ENCODE measurements at regions not wholly inside any gene's neighbourhood (a gene's known extent, or its start where the extent isn't known, plus 50 kb on each side); places are given as distances from the start of the nearest gene placed in this dataset.
A peak's percentile ranks its signal among the peaks of the same experiment; 100 is the strongest.
"Not testable (repeated sequence)": the region's sequence is repeated elsewhere in the genome, so short reads cannot be mapped to it uniquely, and the experiment has no call there.

GRCh38 chr12:100083308-100083707 lies 59.4 kb downstream of the BLTP3B start:
- no peak for DNase-seq

DNA sequence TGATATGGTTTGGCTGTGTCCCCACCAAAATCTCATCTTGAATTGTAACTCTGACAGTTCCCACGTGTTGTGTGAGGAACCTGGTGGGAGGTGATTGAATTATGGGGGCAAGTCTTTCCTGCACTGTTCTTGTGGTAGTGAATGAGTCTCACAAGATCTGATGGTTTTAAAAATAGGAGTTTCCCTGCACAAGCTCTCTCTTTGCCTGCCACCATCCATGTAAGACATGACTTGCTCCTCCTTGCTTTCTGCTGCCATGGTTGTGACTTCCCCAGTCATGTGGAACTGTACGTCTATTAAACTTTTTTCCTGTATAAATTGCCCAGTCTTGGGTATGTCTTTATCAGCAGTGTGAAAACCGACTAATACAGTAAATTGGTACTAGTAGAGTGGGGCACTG lies 63.9 kb downstream of the BLTP3B start:
- DNase-seq: not testable (repeated sequence)

GRCh38 chr12:100077367-100077766 lies 65.3 kb downstream of the BLTP3B start:
- DNase-seq: no peak

GRCh38 chr12:100075598-100075997 lies 67.1 kb downstream of the BLTP3B start:
- DNase-seq: no peak

GRCh38 chr12:100069795-100070194 lies 72.9 kb downstream of the BLTP3B start:
- no peak for DNase-seq

DNA sequence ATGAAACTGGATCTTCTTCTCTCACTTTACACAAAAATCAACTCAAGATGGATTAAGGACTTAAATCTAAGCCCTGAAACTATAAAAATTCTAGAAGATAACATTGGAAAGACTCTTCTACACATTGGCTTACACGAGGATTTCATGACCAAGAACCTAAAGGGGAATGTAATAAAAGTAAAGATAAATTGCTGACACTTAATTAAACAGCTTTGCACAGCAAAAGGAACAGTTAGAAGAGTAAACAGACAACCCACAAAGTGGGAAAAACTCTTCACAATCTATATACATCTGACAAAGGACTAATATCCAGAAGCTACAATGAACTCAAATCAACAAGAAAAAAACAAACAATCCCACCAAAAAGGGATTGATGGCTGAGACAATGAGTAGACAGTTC lies 74.4 kb downstream of the BLTP3B start:
- no peak for DNase-seq

GRCh38 chr12:100061814-100062213 lies 77.1 kb upstream of the ANKS1B start:
- DNase-seq: no peak

DNA sequence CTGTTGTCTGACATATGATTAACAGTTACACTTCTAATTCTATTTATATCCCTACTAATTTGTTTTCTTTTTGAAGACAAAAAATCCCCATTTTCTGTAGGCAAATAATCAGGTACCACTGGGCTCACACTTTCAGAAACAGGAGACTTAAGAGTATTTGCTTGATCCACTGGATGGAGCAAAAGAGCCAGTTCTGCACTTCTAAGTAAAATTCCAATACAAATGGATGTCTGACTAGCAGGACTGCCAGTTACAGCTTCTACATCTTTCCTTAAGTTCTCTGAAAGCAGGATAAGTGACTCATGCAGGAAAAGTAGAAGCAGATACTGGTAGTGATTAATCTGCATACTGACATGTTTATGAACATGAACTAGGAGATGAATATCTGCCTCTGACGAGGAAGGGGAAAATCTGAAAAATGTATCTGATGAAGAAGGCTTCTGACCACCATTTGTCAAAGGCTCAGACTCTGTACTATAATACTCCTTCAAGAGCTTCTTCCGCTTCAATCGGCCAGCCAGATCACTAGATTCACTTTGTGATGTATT lies 73.8 kb upstream of the ANKS1B start:
- no peak for DNase-seq

- DNase-seq: not testable (repeated sequence)
Measured at GRCh38 chr12:100046202-100046601, 61.5 kb upstream of the ANKS1B start.

DNA sequence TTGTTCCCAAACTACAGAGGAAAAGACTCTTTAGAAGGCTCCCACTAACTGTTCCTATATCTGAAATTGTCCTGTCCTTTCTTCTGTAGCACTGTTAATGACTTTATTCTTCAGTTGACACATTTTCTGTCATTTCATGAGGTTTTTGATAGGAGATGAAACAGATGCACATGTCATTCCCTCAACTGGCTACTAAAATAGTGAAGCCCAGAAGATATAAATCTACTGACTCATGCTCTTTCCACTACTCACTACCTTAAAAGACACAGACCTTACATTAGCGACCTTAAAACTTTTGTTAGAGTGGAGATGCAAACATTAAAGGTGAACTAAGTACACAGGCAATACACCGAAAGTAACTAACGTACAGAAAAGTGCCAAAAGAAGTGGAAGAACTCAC lies 59.5 kb upstream of the ANKS1B start:
- peak; percentile 21 for DNase-seq

GRCh38 chr12:100043631-100044030 lies 58.9 kb upstream of the ANKS1B start:
- no peak for DNase-seq
